GM12875 (cell line): ENCODE measurements at regions not wholly inside any gene's neighbourhood (a gene's known extent, or its start where the extent isn't known, plus 50 kb on each side); places are given as distances from the start of the nearest gene placed in this dataset.

Source experiments
- H3K4me3 ChIP-seq: one replicate; pipeline ENCODE4 v1.5.1; 2011; ENCODE audit warnings: low read depth, low read length, control low read depth
- TF ChIP-seq, protein P1 (sequence below): IDR thresholded peaks from 2 replicates; pipeline ENCODE4 v1.5.1; 2011; ENCODE audit warnings: low read depth, mild to moderate bottlenecking, control low read depth, inconsistent platforms, low read length, moderate library complexity, borderline replicate concordance; ENCODE audit not compliant: insufficient read depth

DNA sequence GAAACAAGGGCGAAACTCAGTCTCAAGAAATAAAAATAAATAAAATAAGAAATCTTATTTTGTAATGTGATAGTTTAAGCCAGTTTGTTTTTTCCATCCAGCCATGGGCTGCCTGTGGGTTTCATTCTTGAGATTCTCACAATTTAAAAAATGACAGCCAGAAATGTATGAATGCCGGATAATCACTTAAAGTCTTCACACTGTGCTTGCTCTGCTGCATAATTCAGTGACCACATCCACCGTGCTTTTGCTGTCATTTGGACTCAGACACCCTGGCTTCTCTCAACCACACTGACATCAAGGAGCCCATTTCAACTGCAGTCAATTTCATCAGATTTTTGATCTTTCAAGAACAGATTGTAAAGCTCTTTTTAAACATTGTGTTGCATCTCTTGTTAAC lies 61.0 kb upstream of the DAPK1 start:
- no peak overlapping the region for H3K4me3 ChIP-seq
- TF ChIP-seq, protein P1, sequence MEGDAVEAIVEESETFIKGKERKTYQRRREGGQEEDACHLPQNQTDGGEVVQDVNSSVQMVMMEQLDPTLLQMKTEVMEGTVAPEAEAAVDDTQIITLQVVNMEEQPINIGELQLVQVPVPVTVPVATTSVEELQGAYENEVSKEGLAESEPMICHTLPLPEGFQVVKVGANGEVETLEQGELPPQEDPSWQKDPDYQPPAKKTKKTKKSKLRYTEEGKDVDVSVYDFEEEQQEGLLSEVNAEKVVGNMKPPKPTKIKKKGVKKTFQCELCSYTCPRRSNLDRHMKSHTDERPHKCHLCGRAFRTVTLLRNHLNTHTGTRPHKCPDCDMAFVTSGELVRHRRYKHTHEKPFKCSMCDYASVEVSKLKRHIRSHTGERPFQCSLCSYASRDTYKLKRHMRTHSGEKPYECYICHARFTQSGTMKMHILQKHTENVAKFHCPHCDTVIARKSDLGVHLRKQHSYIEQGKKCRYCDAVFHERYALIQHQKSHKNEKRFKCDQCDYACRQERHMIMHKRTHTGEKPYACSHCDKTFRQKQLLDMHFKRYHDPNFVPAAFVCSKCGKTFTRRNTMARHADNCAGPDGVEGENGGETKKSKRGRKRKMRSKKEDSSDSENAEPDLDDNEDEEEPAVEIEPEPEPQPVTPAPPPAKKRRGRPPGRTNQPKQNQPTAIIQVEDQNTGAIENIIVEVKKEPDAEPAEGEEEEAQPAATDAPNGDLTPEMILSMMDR = no peak

DNA sequence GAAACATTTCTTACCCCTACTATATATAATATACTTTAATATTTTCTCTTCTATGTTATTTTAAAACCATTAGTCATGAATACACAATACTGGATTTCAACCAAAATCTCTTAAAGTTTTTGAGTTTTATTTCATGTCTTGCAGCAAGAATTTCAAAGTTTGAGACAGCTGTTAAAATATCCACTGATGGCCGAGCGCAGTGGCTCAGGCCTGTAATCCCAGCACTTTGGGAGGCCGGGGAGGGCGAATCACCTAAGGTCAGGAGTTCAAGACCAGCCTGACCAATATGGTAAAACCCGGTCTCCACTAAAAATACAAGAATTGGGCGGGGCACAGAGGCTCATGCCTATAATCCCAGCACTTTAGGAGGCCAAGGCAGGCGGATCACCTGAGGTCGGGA lies 59.7 kb upstream of the DAPK1 start:
- no peak overlapping the region for H3K4me3 ChIP-seq
- TF ChIP-seq, protein P1 = no peak

DNA sequence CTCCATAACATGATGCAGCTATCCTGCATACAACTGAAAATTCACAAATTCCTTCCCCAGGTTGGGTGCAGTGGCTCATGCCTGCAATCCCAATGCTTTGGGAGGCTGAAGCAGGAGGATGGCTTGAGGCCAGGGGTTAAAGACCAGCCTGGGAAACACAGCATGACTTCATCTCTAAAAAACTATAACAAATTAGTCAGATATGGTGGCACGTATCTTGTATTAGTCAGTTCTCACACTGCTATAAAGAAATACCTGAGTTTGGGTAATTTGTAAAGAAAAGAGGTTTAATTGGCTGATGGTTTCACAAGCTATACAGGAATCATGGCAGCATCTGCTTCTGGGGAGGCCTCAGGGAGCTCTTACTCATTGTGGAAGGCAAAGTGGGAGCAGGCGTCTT lies 56.4 kb upstream of the DAPK1 start:
- TF ChIP-seq, protein P1 = no peak
- no peak overlapping the region for H3K4me3 ChIP-seq

DNA sequence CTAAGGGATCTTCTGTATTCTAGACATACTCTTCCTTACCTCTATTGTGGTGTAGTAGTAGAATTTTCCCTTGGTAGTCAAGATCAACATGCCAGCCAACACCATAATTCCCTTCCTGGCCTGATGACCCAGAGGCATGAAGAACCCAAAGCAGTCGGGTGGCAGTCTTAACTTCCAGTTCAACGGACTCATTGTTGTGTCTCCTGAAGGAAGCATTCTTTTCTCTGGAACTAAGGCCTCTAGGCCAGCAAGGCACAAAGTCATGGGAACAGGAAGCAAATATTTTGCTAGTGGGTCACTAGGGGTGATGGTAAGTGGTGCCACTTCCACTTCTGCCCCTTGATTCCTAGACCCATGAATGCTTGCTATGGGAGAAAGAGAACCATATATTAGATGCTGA lies 55.2 kb upstream of the DAPK1 start:
- TF ChIP-seq, protein P1 = no peak
- H3K4me3 ChIP-seq = no peak overlapping the region

DNA sequence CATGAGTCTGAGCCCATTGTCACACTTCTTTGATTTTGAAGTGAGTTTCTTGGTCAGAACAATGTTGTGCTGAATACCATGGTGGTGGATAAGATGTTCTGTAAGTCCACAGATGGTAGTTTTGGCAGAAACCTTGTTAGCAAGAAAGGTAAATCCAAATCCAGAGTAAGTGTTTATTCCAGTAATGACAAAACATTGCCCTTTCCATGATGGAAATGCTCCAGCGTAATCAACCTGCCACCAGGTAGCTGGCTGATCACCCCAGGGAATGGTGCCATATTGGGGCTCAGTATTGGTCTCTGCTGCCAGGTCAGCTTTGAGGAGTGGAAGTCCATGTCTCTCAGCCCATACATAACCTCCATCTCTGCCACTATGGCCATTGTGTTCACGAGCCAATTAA lies 54.7 kb upstream of the DAPK1 start:
- TF ChIP-seq, protein P1 = no peak
- no peak overlapping the region for H3K4me3 ChIP-seq

DNA sequence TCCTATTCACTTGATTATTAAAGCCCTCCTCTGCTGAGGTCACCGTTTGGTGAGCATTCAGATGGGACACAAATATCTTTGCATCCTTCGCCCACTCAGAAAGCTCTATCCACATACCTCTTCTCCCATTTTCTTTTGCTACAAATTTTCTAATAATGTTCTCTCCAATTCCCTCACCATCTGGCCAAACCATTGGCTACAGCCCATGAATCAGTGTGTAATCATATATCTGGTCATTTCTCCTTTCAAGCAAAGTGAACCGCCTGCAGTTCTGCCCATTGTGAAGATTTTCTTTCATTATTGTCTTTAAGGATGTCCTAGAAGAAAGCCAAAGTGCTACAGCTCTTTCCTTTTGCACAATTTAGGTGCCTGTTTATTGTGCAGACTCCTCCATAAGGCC lies 54.2 kb upstream of the DAPK1 start:
- TF ChIP-seq, protein P1 = no peak
- H3K4me3 ChIP-seq = no peak overlapping the region

DNA sequence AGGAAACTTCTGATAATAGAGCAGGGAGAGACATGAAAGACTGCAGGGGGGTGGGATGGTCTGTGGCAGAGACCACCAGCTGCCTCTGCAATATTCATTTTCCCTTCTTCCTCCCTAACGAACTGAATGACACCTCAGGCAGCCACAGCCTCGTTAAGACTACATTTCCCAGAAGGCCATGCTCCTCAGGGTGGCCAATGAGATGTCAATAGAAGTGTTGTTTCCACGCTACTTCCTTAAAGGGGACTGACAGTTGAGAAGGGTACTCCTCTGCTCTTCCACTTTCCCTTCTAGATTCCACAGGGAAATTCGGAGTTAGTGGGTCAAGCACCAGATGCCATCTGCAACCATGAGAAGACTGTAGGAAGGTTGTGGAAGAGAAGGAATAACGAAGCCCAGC lies 52.0 kb upstream of the DAPK1 start:
- TF ChIP-seq, protein P1 = no peak
- peak overlapping the region; percentile 19 for H3K4me3 ChIP-seq
